Stimulated activated effector memory CD8-positive, alpha-beta T cell treated with anti-CD3 and anti-CD28 coated beads, Interleukin-12 subunit alpha, Interleukin-12 subunit beta, amount 100 ng/mL, for 72 hours (primary cell): ENCODE measurements at regions not wholly inside any gene's neighbourhood (a gene's known extent, or its start where the extent isn't known, plus 50 kb on each side); places are given as distances from the start of the nearest gene placed in this dataset.

Experiments
- ATAC-seq: fragments of 150-1000 bp; cut with Tn5 transposase; 2 replicates; pipeline ENCODE4 v1.10.0; 2021
- DNase-seq, 2 donors: peaks; one replicate each; pipeline ENCODE4 v3.0.0; 2021 to 2022; ENCODE audit warnings: low spot score in 2 of 2
- H3K27ac Mint-ChIP-seq: one replicate; pipeline ENCODE4 v1.8.0; 2022; ENCODE audit warnings: mild to moderate bottlenecking, mixed read lengths
- H3K36me3 Mint-ChIP-seq: one replicate; pipeline ENCODE4 v1.8.0; 2022; ENCODE audit warnings: mild to moderate bottlenecking, mixed read lengths
- H3K4me1 Mint-ChIP-seq: one replicate; pipeline ENCODE4 v1.8.0; 2022; ENCODE audit warnings: mixed read lengths
- H3K4me3 Mint-ChIP-seq: one replicate; pipeline ENCODE4 v1.8.0; 2022; ENCODE audit warnings: mild to moderate bottlenecking, mixed read lengths
- H3K9me3 Mint-ChIP-seq: one replicate; pipeline ENCODE4 v1.8.0; 2022; ENCODE audit warnings: mixed read lengths

DNA sequence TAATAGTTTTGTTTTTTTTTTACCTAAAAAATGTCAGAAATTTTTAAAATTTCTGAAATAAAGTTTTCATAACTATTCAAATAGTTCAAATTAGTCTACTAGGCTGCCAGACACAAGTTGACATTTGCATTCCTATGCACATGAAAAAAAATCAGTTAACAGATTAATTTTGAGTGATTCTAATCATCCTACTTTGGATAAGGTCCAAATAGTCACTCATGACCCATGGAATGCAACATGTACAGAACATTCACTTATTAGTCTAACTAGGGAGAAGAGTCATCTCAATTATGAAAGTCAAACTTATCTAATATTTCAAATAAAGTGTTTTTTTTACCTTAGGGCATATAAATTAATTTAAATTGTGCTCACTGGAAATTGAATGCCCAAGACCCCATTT lies 390.2 kb downstream of the EPM2A start:
- Mint-ChIP-seq H3K4me3 (no peak overlapping the region), H3K36me3 (no peaks in the 10 kb centered on the region), H3K4me1 (no peaks in the 10 kb centered on the region), H3K9me3 (no peaks in the 10 kb centered on the region), H3K27ac (no peak overlapping the region)
- ATAC-seq: no peak
- no peak for DNase-seq

DNA sequence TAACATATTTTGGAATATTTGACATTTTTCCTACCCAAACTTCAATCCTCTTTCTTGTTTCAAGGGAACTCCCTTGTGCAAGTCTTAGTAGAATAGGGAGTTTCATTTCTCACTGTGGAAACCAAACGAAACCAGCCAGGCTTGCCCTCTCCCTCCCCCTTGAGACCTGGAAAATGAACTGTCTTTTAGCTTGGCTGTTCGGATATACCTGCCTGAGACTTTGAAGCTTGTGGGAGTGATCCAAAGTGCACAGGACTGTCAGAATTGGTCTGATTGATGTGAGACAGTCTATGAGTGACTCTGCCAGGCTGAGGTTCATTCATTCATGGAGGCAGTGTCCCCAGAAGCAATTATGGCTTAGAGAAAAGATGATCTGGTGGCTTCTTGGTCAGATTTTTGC lies 388.1 kb downstream of the EPM2A start:
- no peaks in the 10 kb centered on the region for H3K9me3 Mint-ChIP-seq
- H3K4me3 Mint-ChIP-seq: no peak overlapping the region
- H3K36me3 Mint-ChIP-seq: no peaks in the 10 kb centered on the region

GRCh38 chr6:145349950-145350510 lies 385.3 kb downstream of the EPM2A start:
- no peak overlapping the region for H3K27ac Mint-ChIP-seq
- no peak overlapping the region for H3K4me3 Mint-ChIP-seq

More for the DNA sequence above, 388.1 kb downstream of the EPM2A start:
- Mint-ChIP-seq H3K4me1 (no peaks in the 10 kb centered on the region), H3K27ac (no peak overlapping the region)
- no peak for DNase-seq
- ATAC-seq: no peak

DNA sequence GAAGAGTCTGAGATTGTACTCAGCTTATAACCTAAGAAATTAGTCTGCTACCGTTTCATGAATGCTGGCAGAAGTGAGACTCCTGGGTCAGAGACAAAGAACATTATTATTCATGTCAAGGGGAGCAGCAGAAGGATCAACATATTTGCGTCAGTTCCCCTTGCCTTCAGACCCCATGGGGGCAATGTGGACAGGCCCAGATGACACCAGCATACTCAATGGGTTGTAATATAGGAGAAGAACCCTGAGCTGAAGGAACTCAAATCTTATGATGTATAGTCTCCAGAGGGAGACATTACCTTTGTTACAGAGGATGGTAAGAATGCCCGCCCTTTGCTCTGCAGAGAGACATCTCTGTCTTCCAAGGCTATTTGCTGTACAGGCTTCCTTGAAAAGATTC lies 384.4 kb downstream of the EPM2A start:
- no peak for DNase-seq
- no peaks in the 10 kb centered on the region for H3K9me3 Mint-ChIP-seq
- no peaks in the 10 kb centered on the region for H3K4me1 Mint-ChIP-seq
- ATAC-seq: peak; percentile 16
- no peak overlapping the region for H3K27ac Mint-ChIP-seq
- H3K4me3 Mint-ChIP-seq: no peak overlapping the region
- H3K36me3 Mint-ChIP-seq: no peaks in the 10 kb centered on the region

More at GRCh38 chr6:145349950-145350510, 385.3 kb downstream of the EPM2A start:
- ATAC-seq: no peak
- no peak for DNase-seq
- no peaks in the 10 kb centered on the region for H3K4me1 Mint-ChIP-seq
- H3K36me3 Mint-ChIP-seq: no peaks in the 10 kb centered on the region
- no peaks in the 10 kb centered on the region for H3K9me3 Mint-ChIP-seq

DNA sequence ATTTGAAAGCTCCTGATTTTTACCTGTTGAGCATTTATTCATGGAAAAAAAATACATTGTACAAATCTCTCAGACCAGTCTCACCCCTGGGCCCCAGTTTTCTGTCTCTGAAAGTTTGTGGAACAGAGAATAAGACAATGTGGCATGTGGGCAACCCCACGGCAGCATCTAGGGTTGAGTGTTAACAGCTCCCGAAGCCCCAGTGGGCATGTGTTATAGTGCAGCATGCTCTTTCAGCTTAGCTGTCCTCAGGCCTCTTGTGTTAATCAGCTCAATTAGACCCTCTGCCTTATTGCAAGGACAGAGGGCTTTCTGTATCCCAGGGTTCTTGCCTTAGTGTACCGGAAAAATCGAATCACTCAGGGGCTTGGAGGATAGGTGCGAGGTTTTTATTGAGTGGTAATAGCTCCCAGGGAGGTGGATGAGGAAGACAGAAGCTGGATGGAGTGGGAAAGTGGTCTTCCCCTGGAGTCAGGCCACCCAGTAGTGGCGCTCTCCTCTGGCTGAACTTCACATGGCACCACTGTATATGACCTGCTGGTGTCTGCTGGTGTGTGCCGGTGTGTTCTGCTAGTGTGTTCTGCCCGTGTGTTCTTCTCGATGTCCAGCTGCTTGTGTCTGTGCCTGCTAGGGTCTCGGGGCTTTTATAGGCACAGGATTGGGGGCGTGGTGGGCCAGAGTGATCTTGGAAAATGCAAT lies 382.8 kb downstream of the EPM2A start:
- DNase-seq: no peak

GRCh38 chr6:145360865-145361264 lies 374.5 kb downstream of the EPM2A start:
- Mint-ChIP-seq H3K4me1 (no peaks in the 10 kb centered on the region), H3K27ac (no peak overlapping the region), H3K9me3 (no peaks in the 10 kb centered on the region), H3K36me3 (no peaks in the 10 kb centered on the region), H3K4me3 (no peak overlapping the region)
- ATAC-seq (no peak), DNase-seq (no peak)

More for the DNA sequence above, 382.8 kb downstream of the EPM2A start:
- no peak for ATAC-seq
- Mint-ChIP-seq H3K4me1 (no peaks in the 10 kb centered on the region), H3K9me3 (no peaks in the 10 kb centered on the region), H3K4me3 (no peak overlapping the region), H3K36me3 (no peaks in the 10 kb centered on the region), H3K27ac (no peak overlapping the region)

DNA sequence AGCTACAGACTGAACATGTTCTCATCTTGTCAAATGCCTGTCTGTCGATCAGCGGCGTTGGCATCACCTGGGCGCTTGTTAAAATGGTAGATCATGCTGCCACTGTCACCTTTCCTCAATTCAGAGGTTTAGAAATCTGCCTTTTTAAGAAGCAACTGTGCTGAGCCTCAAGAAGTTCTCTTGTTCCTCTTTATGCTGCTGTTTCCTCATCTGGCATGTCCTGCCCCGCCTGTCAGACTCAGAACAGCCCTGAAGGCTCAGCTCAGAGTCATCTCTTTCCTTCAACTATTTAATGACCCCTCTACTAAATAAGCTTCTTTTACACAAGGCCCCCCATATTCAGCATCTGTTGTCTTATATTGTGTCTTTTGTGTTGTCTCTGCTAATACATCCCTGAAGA lies 368.2 kb downstream of the EPM2A start:
- no peak for ATAC-seq
- peaks cover 2% of the 10 kb centered on the region for H3K9me3 Mint-ChIP-seq
- no peak for DNase-seq
- no peak overlapping the region for H3K27ac Mint-ChIP-seq
- no peak overlapping the region for H3K4me3 Mint-ChIP-seq
- H3K36me3 Mint-ChIP-seq: no peaks in the 10 kb centered on the region
- H3K4me1 Mint-ChIP-seq: peaks cover 6% of the 10 kb centered on the region

DNA sequence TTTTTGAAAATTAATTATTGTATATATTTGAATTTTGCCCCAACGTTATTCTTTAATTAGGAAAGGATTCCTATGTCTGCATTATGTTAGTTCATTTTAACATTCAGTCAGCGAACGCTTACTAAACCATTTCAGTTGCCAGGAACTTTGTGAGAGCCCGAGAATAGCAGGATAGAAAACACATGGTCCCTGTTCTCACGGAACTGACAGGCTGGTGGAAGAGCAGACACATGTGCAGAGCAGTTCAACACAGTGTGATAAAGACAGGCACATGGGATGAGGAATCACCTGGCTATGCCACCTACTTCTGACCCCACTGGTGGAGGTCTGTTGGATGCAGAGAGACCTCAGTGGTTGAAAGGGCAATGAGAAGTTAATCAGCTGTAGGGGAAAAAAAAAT lies 367.2 kb downstream of the EPM2A start:
- Mint-ChIP-seq H3K27ac (no peak overlapping the region), H3K9me3 (peaks cover 3% of the 10 kb centered on the region), H3K4me1 (peaks cover 8% of the 10 kb centered on the region), H3K36me3 (no peaks in the 10 kb centered on the region), H3K4me3 (no peak overlapping the region)
- DNase-seq: no peak
- no peak for ATAC-seq

DNA sequence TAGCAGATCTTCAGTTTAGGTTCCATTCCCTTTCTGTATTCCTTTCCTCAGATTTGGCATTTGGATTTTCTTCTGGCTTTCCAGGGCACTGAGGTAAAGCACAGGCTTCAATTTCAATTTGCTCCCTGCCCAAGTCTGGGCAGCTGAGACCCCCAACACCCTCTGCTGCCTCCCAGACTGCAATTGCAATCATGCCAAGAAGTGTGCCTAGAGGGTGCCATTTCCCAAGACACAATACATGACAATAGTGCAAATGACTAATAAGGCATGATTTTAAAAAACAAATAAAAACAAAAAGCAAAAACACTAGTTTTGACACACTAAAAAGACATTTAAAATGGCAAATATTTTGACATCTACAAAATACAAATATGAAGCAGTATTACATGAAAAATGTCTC lies 364.8 kb downstream of the EPM2A start:
- H3K36me3 Mint-ChIP-seq: no peaks in the 10 kb centered on the region
- DNase-seq: no peak
- no peak for ATAC-seq
- no peak overlapping the region for H3K27ac Mint-ChIP-seq
- peaks cover 3% of the 10 kb centered on the region for H3K9me3 Mint-ChIP-seq
- H3K4me3 Mint-ChIP-seq: no peak overlapping the region
- H3K4me1 Mint-ChIP-seq: peaks cover 8% of the 10 kb centered on the region

DNA sequence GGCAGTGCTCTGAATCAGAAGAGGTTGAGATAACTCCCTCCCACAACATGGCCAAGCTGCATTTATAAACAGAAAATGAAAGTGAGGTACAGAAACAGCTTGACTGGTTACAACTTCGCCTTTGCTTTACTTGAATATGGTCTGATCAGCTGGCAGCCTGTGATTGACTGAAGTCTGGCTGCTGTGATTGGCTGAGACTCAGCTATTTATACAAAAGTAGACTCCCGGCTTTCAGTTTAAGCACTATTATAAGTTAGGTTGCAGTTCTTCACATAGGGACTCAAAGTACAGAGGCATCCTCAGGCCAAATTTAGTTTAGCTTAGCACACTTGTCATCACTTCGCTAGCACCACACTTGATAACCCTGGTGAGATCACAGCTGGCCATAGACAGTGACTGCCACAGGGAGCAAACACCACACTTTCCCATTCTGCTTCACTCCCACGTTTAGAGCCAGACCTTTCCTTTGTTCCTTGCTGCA lies 362.6 kb downstream of the EPM2A start:
- Mint-ChIP-seq H3K4me3 (peak overlapping the region; percentile 38), H3K27ac (peak overlapping the region; percentile 41)

GRCh38 chr6:145373826-145374225 lies 361.5 kb downstream of the EPM2A start:
- Mint-ChIP-seq H3K27ac (no peak overlapping the region), H3K4me3 (no peak overlapping the region), H3K36me3 (no peaks in the 10 kb centered on the region), H3K9me3 (peaks cover 7% of the 10 kb centered on the region), H3K4me1 (peaks cover 8% of the 10 kb centered on the region)
- DNase-seq: no peak
- no peak for ATAC-seq

More for the DNA sequence above, 362.6 kb downstream of the EPM2A start:
- Mint-ChIP-seq H3K36me3 (no peaks in the 10 kb centered on the region), H3K4me1 (peaks cover 8% of the 10 kb centered on the region), H3K9me3 (peaks cover 7% of the 10 kb centered on the region)
- DNase-seq (no peak), ATAC-seq (peak; percentile 95)

DNA sequence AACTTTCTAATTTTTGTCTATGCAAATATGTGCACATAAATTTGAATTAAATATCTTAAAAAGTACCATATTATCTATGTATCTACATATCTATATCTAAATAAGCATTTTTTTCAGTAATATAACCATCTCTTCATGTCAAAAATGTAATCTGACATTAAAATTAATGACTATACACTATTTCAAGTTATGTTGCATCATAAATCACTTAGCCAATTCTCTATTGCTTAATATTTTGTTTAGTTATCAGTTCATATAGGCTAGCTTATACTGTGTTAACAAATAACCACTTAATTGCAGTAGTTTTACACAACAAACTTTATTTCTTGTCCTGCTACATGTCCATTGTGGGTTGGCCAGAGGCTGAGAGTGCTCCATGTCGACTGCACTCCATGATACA lies 360.8 kb downstream of the EPM2A start:
- DNase-seq (no peak), ATAC-seq (no peak)
- H3K27ac Mint-ChIP-seq: no peak overlapping the region
- peaks cover 8% of the 10 kb centered on the region for H3K4me1 Mint-ChIP-seq
- H3K9me3 Mint-ChIP-seq: peaks cover 7% of the 10 kb centered on the region
- no peak overlapping the region for H3K4me3 Mint-ChIP-seq
- no peaks in the 10 kb centered on the region for H3K36me3 Mint-ChIP-seq

- H3K27ac Mint-ChIP-seq: no peak overlapping the region
- no peaks in the 10 kb centered on the region for H3K36me3 Mint-ChIP-seq
- peaks cover 7% of the 10 kb centered on the region for H3K9me3 Mint-ChIP-seq
- H3K4me3 Mint-ChIP-seq: no peak overlapping the region
- DNase-seq (no peak), ATAC-seq (no peak)
- H3K4me1 Mint-ChIP-seq: peaks cover 8% of the 10 kb centered on the region
Measured at GRCh38 chr6:145375502-145375901, 359.8 kb downstream of the EPM2A start.

GRCh38 chr6:145380186-145380585 lies 355.1 kb downstream of the EPM2A start:
- ATAC-seq (no peak), DNase-seq (no peak)
- H3K4me3 Mint-ChIP-seq: no peak overlapping the region
- peaks cover 4% of the 10 kb centered on the region for H3K9me3 Mint-ChIP-seq
- no peaks in the 10 kb centered on the region for H3K36me3 Mint-ChIP-seq
- no peak overlapping the region for H3K27ac Mint-ChIP-seq
- H3K4me1 Mint-ChIP-seq: no peaks in the 10 kb centered on the region

- H3K9me3 Mint-ChIP-seq: peaks cover 4% of the 10 kb centered on the region
- no peaks in the 10 kb centered on the region for H3K36me3 Mint-ChIP-seq
- H3K4me3 Mint-ChIP-seq: no peak overlapping the region
- ATAC-seq (no peak), DNase-seq (no peak)
- no peak overlapping the region for H3K27ac Mint-ChIP-seq
- no peaks in the 10 kb centered on the region for H3K4me1 Mint-ChIP-seq
Measured at GRCh38 chr6:145381941-145382340, 353.4 kb downstream of the EPM2A start.

- no peak for DNase-seq
- no peak for ATAC-seq
Measured at GRCh38 chr6:145383428-145383827, 351.9 kb downstream of the EPM2A start.

More at GRCh38 chr6:145383428-145383827, 351.9 kb downstream of the EPM2A start:
- Mint-ChIP-seq H3K9me3 (no peaks in the 10 kb centered on the region), H3K4me3 (no peak overlapping the region), H3K27ac (no peak overlapping the region), H3K4me1 (no peaks in the 10 kb centered on the region), H3K36me3 (no peaks in the 10 kb centered on the region)
